HG02981 (cell line): ENCODE measurements at regions not wholly inside any gene's neighbourhood (a gene's known extent, or its start where the extent isn't known, plus 50 kb on each side); places are given as distances from the start of the nearest gene placed in this dataset.
A peak's percentile ranks its signal among the peaks of the same experiment; 100 is the strongest.
"Not testable (repeated sequence)": the region's sequence is repeated elsewhere in the genome, so short reads cannot be mapped to it uniquely, and the experiment has no call there.

Experiments
- ATAC-seq: cut with Tn5 transposase; IDR thresholded peaks from one replicate; pipeline ENCODE4 v1.9.1; 2021; ENCODE audit warnings: mild to moderate bottlenecking, moderate library complexity; ENCODE audit not compliant: unreplicated experiment

GRCh38 chr2:221777119-221777518 lies 205.0 kb upstream of the EPHA4 start:
- ATAC-seq = no peak

DNA sequence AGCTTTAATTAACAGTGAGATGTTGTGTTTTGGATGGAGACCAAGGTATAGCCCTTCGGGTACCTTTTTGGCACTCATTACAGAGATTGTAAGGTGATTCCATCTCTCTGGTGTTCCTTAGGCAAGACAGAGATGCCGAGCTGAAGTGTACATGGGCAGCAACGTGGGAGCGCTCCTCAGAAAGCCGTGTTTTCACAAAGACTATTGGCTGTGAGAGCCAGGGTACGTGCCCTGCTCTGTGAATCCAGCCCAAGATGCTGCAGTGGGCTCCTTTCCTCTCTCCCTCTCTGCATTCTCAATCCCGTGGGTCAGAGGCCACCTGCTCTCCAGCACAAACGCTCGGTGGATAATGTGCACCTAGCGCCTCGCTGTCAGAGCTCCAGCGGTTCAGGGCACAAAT lies 203.0 kb upstream of the EPHA4 start:
- ATAC-seq = no peak

- no peak for ATAC-seq
Measured at GRCh38 chr2:221774136-221774535, 202.0 kb upstream of the EPHA4 start.

GRCh38 chr2:221771297-221771696 lies 199.2 kb upstream of the EPHA4 start:
- no peak for ATAC-seq

GRCh38 chr2:221767106-221768012 lies 195.3 kb upstream of the EPHA4 start:
- ATAC-seq = no peak

- no peak for ATAC-seq
Measured at GRCh38 chr2:221762496-221762895, 190.4 kb upstream of the EPHA4 start.

DNA sequence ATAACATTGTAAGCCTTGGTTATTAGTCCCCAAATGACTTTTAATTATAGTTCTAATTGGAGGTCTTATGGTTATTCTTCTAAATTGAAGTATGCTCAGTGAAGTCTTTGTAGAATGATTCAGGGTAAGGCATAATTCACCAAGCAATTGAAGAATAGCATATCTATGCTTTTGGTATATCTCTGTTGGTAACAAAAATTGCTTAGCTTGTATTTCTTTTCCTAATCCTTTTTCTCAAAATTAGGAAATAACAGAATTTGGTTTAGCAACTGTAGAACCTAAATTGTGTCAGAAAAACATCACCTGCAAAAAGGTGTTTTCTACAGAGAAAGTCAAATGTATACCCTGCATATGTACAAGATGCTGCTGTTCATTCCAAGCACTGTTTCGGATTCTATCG lies 189.2 kb upstream of the EPHA4 start:
- no peak for ATAC-seq

DNA sequence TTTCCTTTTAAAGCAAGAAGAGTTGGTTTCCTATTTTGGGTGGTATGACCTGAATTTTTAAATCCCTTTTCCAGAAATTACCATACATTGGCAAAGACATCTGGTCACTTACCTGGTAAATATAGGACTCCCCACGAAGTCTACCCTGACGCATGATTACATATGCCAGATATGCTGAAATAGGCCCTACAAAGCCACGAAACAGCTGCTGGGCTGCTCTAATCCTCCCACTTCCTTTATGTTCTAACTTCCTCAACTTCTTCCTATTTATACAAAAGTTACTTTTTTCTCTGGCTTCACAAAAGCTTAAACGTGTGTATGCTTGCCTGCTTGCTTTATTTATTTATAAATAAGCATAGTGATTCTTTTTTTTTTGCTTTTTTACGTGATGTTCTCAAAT lies 186.0 kb upstream of the EPHA4 start:
- ATAC-seq = no peak

GRCh38 chr2:221753401-221753800 lies 181.3 kb upstream of the EPHA4 start:
- no peak for ATAC-seq

GRCh38 chr2:221752781-221753180 lies 180.7 kb upstream of the EPHA4 start:
- ATAC-seq = no peak

DNA sequence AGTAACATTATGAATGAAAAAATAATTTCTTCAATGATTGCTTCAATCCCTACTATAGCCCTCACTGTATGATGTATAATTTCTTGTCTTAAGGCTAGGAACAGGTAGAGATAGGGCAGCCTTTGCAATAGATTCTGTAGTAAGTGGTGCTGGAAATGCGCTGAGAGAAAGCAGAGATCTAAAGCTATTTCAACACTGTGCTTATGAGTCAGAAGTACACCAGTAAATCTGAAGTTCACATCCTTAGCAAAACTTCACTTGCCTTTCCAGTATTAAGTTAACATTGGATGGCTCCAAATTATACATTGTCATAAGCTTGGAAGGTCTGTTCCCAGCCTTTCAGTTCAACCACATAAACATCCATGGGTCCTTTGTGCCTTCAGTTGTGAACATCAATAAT lies 178.2 kb upstream of the EPHA4 start:
- ATAC-seq = no peak

GRCh38 chr2:221747289-221747972 lies 175.3 kb upstream of the EPHA4 start:
- ATAC-seq = peak; percentile 86

DNA sequence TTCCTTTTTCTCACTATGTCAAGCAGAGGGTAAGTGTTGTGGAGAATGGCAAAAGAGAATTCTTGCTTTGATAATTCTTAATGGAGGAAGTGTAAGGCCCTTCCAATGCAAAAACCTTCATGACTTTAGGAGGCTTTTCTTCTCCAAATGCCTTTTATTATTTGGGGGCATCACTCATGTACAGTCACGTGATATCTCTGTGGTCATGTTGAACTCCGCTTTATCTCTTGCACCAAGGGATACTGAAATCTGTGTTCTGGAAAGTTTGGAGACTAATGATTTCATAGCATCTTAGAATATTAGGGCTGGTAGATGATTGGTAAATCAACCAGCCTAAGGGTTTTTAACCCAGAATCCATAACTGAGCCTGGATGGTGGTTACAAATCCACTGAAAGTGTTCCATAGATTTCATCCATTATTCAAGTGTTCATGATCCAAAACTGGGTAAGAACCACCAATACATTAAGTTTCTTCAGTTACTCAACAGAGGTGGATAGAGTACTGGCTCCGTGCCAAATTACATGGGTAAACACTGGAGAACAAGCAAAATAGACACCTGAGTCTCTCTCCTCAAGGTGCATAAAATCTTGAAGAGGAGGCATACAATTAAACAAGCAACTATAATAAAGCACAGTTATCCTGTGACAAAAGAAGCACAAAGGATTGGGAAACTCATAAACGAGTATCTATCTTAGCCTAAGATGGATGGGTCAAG lies 169.6 kb upstream of the EPHA4 start:
- ATAC-seq = no peak

DNA sequence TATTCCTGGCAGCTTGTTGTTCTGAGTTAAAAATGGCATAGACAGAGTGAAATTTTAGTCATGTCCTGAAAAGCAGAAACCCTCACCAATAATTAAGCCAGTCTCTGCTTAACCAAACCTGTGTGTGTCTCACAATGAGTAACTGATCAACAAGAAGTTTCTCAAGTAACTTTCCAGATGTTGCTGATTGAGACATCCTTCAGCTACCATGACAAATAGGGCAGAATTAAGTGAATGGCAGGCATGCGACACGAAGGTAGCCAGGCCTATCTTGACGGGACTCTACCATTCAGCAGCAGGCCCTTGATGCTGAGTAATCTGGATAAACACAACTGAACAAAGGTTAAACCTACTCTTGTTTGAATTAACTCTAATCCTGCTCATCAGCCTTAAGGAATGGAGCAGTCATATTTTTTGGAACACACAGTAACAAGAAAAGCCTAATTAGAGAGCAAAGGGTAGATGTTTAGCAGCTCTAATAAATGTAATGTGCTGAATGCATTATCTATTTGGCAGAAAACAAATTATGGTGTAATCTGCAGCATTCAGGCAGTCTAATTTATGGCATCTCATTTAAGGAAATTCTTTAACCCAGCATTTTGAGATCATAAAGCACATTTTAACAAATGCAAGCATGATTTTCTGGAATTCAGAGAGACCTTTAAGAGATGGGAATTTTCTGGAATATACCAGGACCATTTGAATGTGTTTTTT lies 159.5 kb upstream of the EPHA4 start:
- peak; percentile 88 for ATAC-seq

DNA sequence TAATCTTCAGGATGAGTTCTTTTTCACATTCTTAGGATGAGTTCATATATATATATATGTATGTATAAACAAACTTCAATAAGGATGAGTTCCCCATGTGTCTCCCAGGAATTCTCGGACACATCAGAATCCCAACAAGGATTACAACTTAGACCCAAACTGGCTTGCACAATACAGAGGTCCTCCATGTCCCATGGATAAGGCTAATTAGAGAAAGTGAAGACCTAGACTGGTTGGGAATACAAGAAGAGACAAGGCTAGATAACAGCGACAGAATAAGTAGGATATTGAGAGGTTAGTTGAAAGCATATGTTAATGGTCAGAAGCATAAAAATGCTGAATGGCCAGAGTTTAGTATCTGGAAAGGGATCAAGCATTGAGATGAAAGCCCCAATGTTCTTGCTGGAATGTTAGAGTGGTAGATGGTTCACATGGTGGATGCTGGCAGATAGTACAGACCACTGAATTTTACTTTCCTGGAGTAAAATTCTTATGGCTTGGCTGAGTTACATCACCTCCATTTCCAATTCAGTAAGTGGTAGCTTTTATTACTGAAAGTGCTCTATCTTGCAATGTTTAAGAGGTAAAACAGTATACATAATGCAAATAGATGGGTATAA lies 154.9 kb upstream of the EPHA4 start:
- no peak for ATAC-seq

GRCh38 chr2:221724631-221725203 lies 152.6 kb upstream of the EPHA4 start:
- no peak for ATAC-seq

DNA sequence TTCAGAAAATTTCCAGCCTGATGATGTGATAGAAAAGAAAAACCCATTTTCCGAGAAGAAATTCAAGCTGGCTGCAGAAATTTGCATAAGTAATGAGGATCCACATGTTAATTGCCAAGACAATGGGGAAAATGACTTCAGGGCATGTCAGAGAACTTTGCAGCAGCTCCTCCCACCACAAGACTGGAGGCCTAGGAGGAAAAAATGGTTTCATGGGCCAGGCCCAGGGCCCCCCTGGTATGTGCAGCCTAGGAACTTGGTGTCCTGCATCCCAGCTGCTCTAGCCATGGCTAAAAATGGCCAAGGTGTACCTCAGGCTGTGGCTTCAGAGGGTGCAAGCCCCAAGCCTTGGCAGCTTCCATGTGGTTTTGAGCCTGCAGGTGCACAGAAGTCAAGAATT lies 152.0 kb upstream of the EPHA4 start:
- ATAC-seq = not testable (repeated sequence)

DNA sequence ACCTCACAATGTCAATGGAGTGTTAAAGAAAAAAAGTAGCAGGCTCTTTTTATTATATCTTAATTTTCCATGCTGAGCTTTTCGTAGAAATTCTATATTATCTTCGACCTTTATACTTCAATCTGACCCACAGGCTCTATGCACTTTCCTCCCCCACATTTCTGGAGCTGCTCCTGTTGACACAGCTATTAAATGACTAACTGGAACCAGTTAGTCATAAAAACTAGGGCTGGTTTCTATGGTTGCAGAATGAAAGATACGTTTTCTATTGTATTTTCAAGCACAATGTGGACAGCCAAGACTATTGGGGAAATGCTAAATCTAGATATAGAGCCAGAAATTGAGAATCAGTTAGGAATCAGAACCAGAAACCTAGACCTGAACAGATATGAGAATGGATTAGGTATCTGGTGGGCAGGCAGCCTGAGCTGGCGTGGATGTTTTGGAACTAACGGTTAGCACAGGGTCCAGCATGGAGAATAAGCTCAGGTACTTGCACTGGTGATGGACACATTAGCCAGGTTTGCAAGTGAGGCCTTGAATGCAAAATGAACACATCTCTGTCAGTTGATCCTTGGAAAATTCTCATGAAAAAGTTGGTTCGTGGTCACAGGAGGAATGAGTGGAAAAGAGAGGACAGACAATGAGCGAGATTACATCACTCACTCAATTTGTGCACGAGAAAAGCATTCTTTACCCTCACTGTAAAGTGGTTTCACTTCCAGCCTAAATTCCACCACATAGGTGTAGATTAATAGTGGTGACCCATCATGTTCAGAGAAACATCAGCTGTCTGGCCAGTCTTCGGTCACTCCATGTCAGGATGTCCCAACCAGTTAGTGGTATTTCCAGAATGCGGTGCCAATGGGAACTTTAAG lies 144.6 kb upstream of the EPHA4 start:
- ATAC-seq = no peak

GRCh38 chr2:221715523-221716247 lies 143.6 kb upstream of the EPHA4 start:
- no peak for ATAC-seq
